Fibroblast of skin of right quadriceps (primary cell): ENCODE measurements at regions not wholly inside any gene's neighbourhood (a gene's known extent, or its start where the extent isn't known, plus 50 kb on each side); places are given as distances from the start of the nearest gene placed in this dataset.
"Not testable (repeated sequence)": the region's sequence is repeated elsewhere in the genome, so short reads cannot be mapped to it uniquely, and the experiment has no call there.

Experiments
- DNase-seq: peaks from one replicate; pipeline ENCODE4 v3.0.0-alpha.2; 2013

- not testable (repeated sequence) for DNase-seq
These were observed 431.6 kb upstream of the ID2 start for GRCh38 chr2:8250290-8250689.

GRCh38 chr2:8251291-8251690 lies 430.6 kb upstream of the ID2 start:
- DNase-seq: no peak

- no peak for DNase-seq
These were observed 430.0 kb upstream of the ID2 start for GRCh38 chr2:8251856-8252255.

- no peak for DNase-seq
These were observed 428.7 kb upstream of the ID2 start for GRCh38 chr2:8252997-8253694.

- DNase-seq: no peak
These were observed 428.1 kb upstream of the ID2 start for GRCh38 chr2:8253781-8254180.

- DNase-seq: not testable (repeated sequence)
These were observed 427.6 kb upstream of the ID2 start for GRCh38 chr2:8254214-8254613.

GRCh38 chr2:8254791-8255447 lies 426.9 kb upstream of the ID2 start:
- no peak for DNase-seq

GRCh38 chr2:8255448-8255800 lies 426.4 kb upstream of the ID2 start:
- peak; percentile 30 for DNase-seq

GRCh38 chr2:8256905-8257304 lies 425.0 kb upstream of the ID2 start:
- DNase-seq: no peak

GRCh38 chr2:8257502-8257901 lies 424.4 kb upstream of the ID2 start:
- DNase-seq: no peak

GRCh38 chr2:8258406-8258805 lies 423.4 kb upstream of the ID2 start:
- no peak for DNase-seq

GRCh38 chr2:8259106-8259840 lies 422.6 kb upstream of the ID2 start:
- no peak for DNase-seq

- DNase-seq: no peak
These were observed 422.0 kb upstream of the ID2 start for GRCh38 chr2:8259841-8260178.

GRCh38 chr2:8260213-8260612 lies 421.6 kb upstream of the ID2 start:
- no peak for DNase-seq

GRCh38 chr2:8263901-8264300 lies 418.0 kb upstream of the ID2 start:
- DNase-seq: no peak

GRCh38 chr2:8264981-8265380 lies 416.9 kb upstream of the ID2 start:
- peak; percentile 2 for DNase-seq

GRCh38 chr2:8265476-8266226 lies 416.2 kb upstream of the ID2 start:
- no peak for DNase-seq

- DNase-seq: no peak
These were observed 415.3 kb upstream of the ID2 start for GRCh38 chr2:8266563-8266962.

GRCh38 chr2:8267048-8267447 lies 414.8 kb upstream of the ID2 start:
- no peak for DNase-seq

- DNase-seq: no peak
These were observed 414.1 kb upstream of the ID2 start for GRCh38 chr2:8267721-8268120.

- DNase-seq: peak; percentile 43
These were observed 413.6 kb upstream of the ID2 start for GRCh38 chr2:8268172-8268783.

- DNase-seq: no peak
These were observed 411.2 kb upstream of the ID2 start for GRCh38 chr2:8270699-8271098.

GRCh38 chr2:8271461-8271860 lies 410.4 kb upstream of the ID2 start:
- DNase-seq: no peak
